ENCODE measurements at regions not wholly inside any gene's neighbourhood (a gene's known extent, or its start where the extent isn't known, plus 50 kb on each side); places are given as distances from the start of the nearest gene placed in this dataset.

DNA sequence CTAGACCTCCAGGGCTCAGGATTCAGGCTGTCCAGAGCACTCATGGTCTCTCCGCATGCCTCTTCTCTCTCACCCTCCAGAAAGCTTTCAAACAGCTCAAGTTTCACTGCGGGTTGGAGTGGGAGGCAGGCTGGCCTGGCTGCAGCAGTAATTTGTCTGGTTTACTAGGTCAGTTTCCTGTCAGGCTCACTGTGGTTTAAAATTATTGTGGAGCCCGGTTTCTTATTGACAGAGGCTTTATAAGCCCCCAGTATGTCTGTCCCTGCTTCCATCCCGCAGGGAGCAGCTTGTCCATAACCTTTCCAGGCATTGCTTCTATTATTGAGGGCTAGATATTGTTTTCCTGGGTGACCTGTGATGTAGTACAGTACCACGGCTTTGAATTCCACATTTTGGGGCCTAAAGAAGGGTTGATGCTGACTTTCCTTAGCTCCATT, 235.3 kb upstream of the SORL1-AS1 start:
- H3K36me3 Mint-ChIP-seq (ENCODE audit: insufficient read depth, unreplicated experiment) = no peaks in the 10 kb centered on the region
- no peak overlapping the region for H3K4me3 Mint-ChIP-seq (ENCODE audit: low read depth, unreplicated experiment)
- CTCF ChIA-PET = no interaction called here
- BruUV-seq (replicated peaks) = no TSS peak
- H3K4me1 Mint-ChIP-seq (ENCODE audit: low read depth, unreplicated experiment) = peaks cover 19% of the 10 kb centered on the region
- no peak for DNase-seq
- intact Hi-C loops (cut with micrococcal nuclease; ENCODE audit: unreplicated experiment) = no loop called here
- H3K9me3 Mint-ChIP-seq (ENCODE audit: low read depth, unreplicated experiment) = no peaks in the 10 kb centered on the region
- no peak overlapping the region for H3K27ac Mint-ChIP-seq (ENCODE audit: unreplicated experiment)
- no peak for TF ChIP-seq CTCF (IDR thresholded peaks at IDR 0.05; ENCODE audit: unreplicated experiment)
- no peaks in the 10 kb centered on the region for H3K27me3 Mint-ChIP-seq (ENCODE audit: unreplicated experiment)

GRCh38 chr11:121683791-121684190, 231.0 kb upstream of the SORL1-AS1 start:
- no peak for DNase-seq
- Mint-ChIP-seq H3K4me3 (ENCODE audit: low read depth, unreplicated experiment) (no peak overlapping the region), H3K4me1 (ENCODE audit: low read depth, unreplicated experiment) (peaks cover 11% of the 10 kb centered on the region), H3K9me3 (ENCODE audit: low read depth, unreplicated experiment) (no peaks in the 10 kb centered on the region), H3K27ac (ENCODE audit: unreplicated experiment) (no peak overlapping the region), H3K36me3 (ENCODE audit: insufficient read depth, unreplicated experiment) (no peaks in the 10 kb centered on the region), H3K27me3 (ENCODE audit: unreplicated experiment) (peaks cover 13% of the 10 kb centered on the region)
- no TSS peak for BruUV-seq (replicated peaks)
- CTCF ChIA-PET = no interaction called here
- intact Hi-C loops (cut with micrococcal nuclease; ENCODE audit: unreplicated experiment) = no loop called here
- no peak for TF ChIP-seq CTCF (IDR thresholded peaks at IDR 0.05; ENCODE audit: unreplicated experiment)

Measured in Calu3 (cell line).